ENCODE measurements at regions not wholly inside any gene's neighbourhood (a gene's known extent, or its start where the extent isn't known, plus 50 kb on each side); places are given as distances from the start of the nearest gene placed in this dataset.

GRCh38 chr6:16007146-16007545 is 121.7 kb upstream of the MYLIP start:
- Histone ChIP-seq H3K27me3 (ENCODE audit: low read depth) (no peaks in the 10 kb centered on the region), H3K4me3 (no peak overlapping the region), H3K36me3 (no peaks in the 10 kb centered on the region), H3K4me1 (no peaks in the 10 kb centered on the region), H3K9me3 (no peaks in the 10 kb centered on the region), H3K27ac (no peak overlapping the region)
- DNase-seq (no peak), ATAC-seq (no peak)
- intact Hi-C loops (cut with DNase I), result no loop called here
- no peak for TF ChIP-seq CTCF (IDR thresholded peaks at IDR 0.05)

GRCh38 chr6:16006681-16007080 is 122.2 kb upstream of the MYLIP start:
- no peak for DNase-seq
- intact Hi-C loops (cut with DNase I), result no loop called here
- Histone ChIP-seq H3K4me1 (no peaks in the 10 kb centered on the region), H3K4me3 (no peak overlapping the region), H3K27ac (no peak overlapping the region), H3K9me3 (no peaks in the 10 kb centered on the region), H3K27me3 (ENCODE audit: low read depth) (no peaks in the 10 kb centered on the region), H3K36me3 (no peaks in the 10 kb centered on the region)
- no peak for TF ChIP-seq CTCF (IDR thresholded peaks at IDR 0.05)
- ATAC-seq, result no peak

- TF ChIP-seq CTCF (IDR thresholded peaks at IDR 0.05), result no peak
- H3K27ac ChIP-seq, result no peak overlapping the region
- H3K36me3 ChIP-seq, result no peaks in the 10 kb centered on the region
- H3K27me3 ChIP-seq (ENCODE audit: low read depth), result no peaks in the 10 kb centered on the region
- no peak overlapping the region for H3K4me3 ChIP-seq
- H3K4me1 ChIP-seq, result no peaks in the 10 kb centered on the region
- no peaks in the 10 kb centered on the region for H3K9me3 ChIP-seq
- intact Hi-C loops (cut with DNase I), result no loop called here
- ATAC-seq, result no peak
- no peak for DNase-seq
Measured at GRCh38 chr6:16004934-16005679, 123.8 kb upstream of the MYLIP start.

GRCh38 chr6:16003197-16003491 is 125.7 kb upstream of the MYLIP start:
- ATAC-seq (no peak), DNase-seq (no peak)
- no peak for TF ChIP-seq CTCF (IDR thresholded peaks at IDR 0.05)
- peaks cover under 1% of the 10 kb centered on the region for H3K4me1 ChIP-seq
- H3K9me3 ChIP-seq, result no peaks in the 10 kb centered on the region
- H3K27me3 ChIP-seq (ENCODE audit: low read depth), result no peaks in the 10 kb centered on the region
- no peaks in the 10 kb centered on the region for H3K36me3 ChIP-seq
- intact Hi-C loops (cut with DNase I), result no loop called here
- no peak overlapping the region for H3K4me3 ChIP-seq
- no peak overlapping the region for H3K27ac ChIP-seq

GRCh38 chr6:16002332-16003196 is 126.3 kb upstream of the MYLIP start:
- H3K4me1 ChIP-seq, result peaks cover 6% of the 10 kb centered on the region
- no peak for TF ChIP-seq CTCF (IDR thresholded peaks at IDR 0.05)
- no peaks in the 10 kb centered on the region for H3K9me3 ChIP-seq
- ATAC-seq, result no peak
- intact Hi-C loops (cut with DNase I), result no loop called here
- no peak for DNase-seq
- H3K27me3 ChIP-seq (ENCODE audit: low read depth), result no peaks in the 10 kb centered on the region
- no peaks in the 10 kb centered on the region for H3K36me3 ChIP-seq
- H3K4me3 ChIP-seq, result no peak overlapping the region
- no peak overlapping the region for H3K27ac ChIP-seq

Measured in lower lobe of right lung (tissue), 2 donors.